A549 (cell line): ENCODE measurements at regions not wholly inside any gene's neighbourhood (a gene's known extent, or its start where the extent isn't known, plus 50 kb on each side); places are given as distances from the start of the nearest gene placed in this dataset.

Experiments
- CEBPB ChIP-seq, 2 experiments: fragments of >200 bp in 1 of 2; sonication (Bioruptor Twin) in 1 of 2; formaldehyde crosslinking in 1 of 2; IDR thresholded peaks; 2 replicates each; pipeline ENCODE4 v1.6.1; 2012 to 2016
- CHD2 ChIP-seq: fragments of 150-350 bp; IDR thresholded peaks from 2 replicates; pipeline ENCODE4 v1.6.1; 2014; ENCODE audit warnings: low read length; ENCODE audit not compliant: partially characterized antibody
- CHD4 ChIP-seq: fragments of 200-600 bp; sonication (generic); IDR thresholded peaks from 2 replicates; pipeline ENCODE4 v1.6.1; 2016; ENCODE audit warnings: antibody characterized with exemption, mild to moderate bottlenecking, borderline replicate concordance
- EHMT2 ChIP-seq: fragments of 200-600 bp; sonication (generic); IDR thresholded peaks from 2 replicates; pipeline ENCODE4 v1.6.1; 2016; ENCODE audit warnings: antibody characterized with exemption, low read depth, mild to moderate bottlenecking, moderate library complexity
- HEYL ChIP-seq: fragments of 250-450 bp; sonication (Bioruptor Pico); IDR thresholded peaks from 2 replicates; pipeline ENCODE4 v1.8.0; 2021; ENCODE audit warnings: mild to moderate bottlenecking, moderate library complexity
- HOXA7 ChIP-seq: fragments of 250-450 bp; sonication (Bioruptor Pico); IDR thresholded peaks from 2 replicates; pipeline ENCODE4 v1.5.0; 2020; ENCODE audit warnings: mild to moderate bottlenecking, moderate library complexity
- MAFK ChIP-seq: fragments of 450-650 bp; IDR thresholded peaks from 2 replicates; pipeline ENCODE4 v1.6.1; 2014; ENCODE audit not compliant: partially characterized antibody
- POLR2A ChIP-seq: IDR thresholded peaks from 2 replicates; pipeline ENCODE4 v1.6.1; 2012; ENCODE audit warnings: mild to moderate bottlenecking, low read length
- RCOR1 ChIP-seq: fragments of 150-350 bp; IDR thresholded peaks from 2 replicates; pipeline ENCODE4 v1.6.1; 2014; ENCODE audit warnings: antibody characterized with exemption, low read length, low read depth
- RNF2 ChIP-seq: fragments of 200-600 bp; sonication (generic); IDR thresholded peaks from 2 replicates; pipeline ENCODE4 v1.6.1; 2016; ENCODE audit warnings: low read depth, mild to moderate bottlenecking, antibody characterized with exemption, moderate library complexity, borderline replicate concordance
- ZSCAN20 ChIP-seq: fragments of 250-450 bp; sonication (Bioruptor Pico); IDR thresholded peaks from 2 replicates; pipeline ENCODE4 v1.8.0; 2022; ENCODE audit warnings: mild to moderate bottlenecking, moderate library complexity
- TF ChIP-seq, protein P1 (sequence below): fragments of >200 bp; sonication (Bioruptor Twin); formaldehyde crosslinking; IDR thresholded peaks from 3 replicates; pipeline ENCODE4 v1.5.1; 2016
- TF ChIP-seq, protein P2 (sequence below): fragments of 200-600 bp; sonication (generic); IDR thresholded peaks from 2 replicates; pipeline ENCODE4 v1.6.1; 2016; ENCODE audit warnings: antibody characterized with exemption, mild to moderate bottlenecking, moderate library complexity
- TF ChIP-seq, protein P3 (sequence below): IDR thresholded peaks from 2 replicates; pipeline ENCODE4 v1.6.1; 2012

DNA sequence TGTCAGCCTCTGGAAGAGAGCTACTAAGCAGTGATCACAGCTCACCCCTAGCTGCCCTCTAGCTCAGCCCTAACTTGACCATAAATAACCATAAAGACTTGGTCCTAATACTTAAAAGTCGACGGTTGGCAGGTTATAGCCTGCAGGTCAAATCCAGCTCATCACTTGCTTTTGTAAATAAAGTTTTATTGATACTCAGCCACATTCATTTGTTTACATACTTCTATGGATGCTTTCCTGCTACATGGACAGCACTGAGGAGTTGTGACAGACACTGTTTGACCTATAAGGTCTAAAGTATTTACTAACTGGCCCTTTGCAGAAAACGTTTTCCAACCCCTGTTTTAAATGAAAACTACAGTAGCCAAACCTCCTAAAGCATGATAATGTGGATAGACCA is 151.6 kb upstream of the ASIC2 start:
- TF ChIP-seq, protein P1, sequence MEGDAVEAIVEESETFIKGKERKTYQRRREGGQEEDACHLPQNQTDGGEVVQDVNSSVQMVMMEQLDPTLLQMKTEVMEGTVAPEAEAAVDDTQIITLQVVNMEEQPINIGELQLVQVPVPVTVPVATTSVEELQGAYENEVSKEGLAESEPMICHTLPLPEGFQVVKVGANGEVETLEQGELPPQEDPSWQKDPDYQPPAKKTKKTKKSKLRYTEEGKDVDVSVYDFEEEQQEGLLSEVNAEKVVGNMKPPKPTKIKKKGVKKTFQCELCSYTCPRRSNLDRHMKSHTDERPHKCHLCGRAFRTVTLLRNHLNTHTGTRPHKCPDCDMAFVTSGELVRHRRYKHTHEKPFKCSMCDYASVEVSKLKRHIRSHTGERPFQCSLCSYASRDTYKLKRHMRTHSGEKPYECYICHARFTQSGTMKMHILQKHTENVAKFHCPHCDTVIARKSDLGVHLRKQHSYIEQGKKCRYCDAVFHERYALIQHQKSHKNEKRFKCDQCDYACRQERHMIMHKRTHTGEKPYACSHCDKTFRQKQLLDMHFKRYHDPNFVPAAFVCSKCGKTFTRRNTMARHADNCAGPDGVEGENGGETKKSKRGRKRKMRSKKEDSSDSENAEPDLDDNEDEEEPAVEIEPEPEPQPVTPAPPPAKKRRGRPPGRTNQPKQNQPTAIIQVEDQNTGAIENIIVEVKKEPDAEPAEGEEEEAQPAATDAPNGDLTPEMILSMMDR = no peak
- TF ChIP-seq POLR2A = no peak
- TF ChIP-seq CHD4 = no peak
- no peak for TF ChIP-seq RCOR1
- no peak for TF ChIP-seq RNF2
- TF ChIP-seq, protein P2, sequence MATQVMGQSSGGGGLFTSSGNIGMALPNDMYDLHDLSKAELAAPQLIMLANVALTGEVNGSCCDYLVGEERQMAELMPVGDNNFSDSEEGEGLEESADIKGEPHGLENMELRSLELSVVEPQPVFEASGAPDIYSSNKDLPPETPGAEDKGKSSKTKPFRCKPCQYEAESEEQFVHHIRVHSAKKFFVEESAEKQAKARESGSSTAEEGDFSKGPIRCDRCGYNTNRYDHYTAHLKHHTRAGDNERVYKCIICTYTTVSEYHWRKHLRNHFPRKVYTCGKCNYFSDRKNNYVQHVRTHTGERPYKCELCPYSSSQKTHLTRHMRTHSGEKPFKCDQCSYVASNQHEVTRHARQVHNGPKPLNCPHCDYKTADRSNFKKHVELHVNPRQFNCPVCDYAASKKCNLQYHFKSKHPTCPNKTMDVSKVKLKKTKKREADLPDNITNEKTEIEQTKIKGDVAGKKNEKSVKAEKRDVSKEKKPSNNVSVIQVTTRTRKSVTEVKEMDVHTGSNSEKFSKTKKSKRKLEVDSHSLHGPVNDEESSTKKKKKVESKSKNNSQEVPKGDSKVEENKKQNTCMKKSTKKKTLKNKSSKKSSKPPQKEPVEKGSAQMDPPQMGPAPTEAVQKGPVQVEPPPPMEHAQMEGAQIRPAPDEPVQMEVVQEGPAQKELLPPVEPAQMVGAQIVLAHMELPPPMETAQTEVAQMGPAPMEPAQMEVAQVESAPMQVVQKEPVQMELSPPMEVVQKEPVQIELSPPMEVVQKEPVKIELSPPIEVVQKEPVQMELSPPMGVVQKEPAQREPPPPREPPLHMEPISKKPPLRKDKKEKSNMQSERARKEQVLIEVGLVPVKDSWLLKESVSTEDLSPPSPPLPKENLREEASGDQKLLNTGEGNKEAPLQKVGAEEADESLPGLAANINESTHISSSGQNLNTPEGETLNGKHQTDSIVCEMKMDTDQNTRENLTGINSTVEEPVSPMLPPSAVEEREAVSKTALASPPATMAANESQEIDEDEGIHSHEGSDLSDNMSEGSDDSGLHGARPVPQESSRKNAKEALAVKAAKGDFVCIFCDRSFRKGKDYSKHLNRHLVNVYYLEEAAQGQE = no peak
- no peak for TF ChIP-seq CEBPB (IDR thresholded peaks at IDR 0.05)
- no peak for TF ChIP-seq EHMT2
- no peak for TF ChIP-seq HEYL (CRISPR knock-in tag)
- TF ChIP-seq HOXA7 (CRISPR knock-in tag) = no peak
- TF ChIP-seq CHD2 = no peak
- TF ChIP-seq, protein P3, sequence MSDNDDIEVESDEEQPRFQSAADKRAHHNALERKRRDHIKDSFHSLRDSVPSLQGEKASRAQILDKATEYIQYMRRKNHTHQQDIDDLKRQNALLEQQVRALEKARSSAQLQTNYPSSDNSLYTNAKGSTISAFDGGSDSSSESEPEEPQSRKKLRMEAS = no peak
- no peak for TF ChIP-seq ZSCAN20 (CRISPR knock-in tag)
- TF ChIP-seq MAFK = no peak
